ENCODE measurements at regions not wholly inside any gene's neighbourhood (a gene's known extent, or its start where the extent isn't known, plus 50 kb on each side); places are given as distances from the start of the nearest gene placed in this dataset.
"Not testable (repeated sequence)": the region's sequence is repeated elsewhere in the genome, so short reads cannot be mapped to it uniquely, and the experiment has no call there.

DNA sequence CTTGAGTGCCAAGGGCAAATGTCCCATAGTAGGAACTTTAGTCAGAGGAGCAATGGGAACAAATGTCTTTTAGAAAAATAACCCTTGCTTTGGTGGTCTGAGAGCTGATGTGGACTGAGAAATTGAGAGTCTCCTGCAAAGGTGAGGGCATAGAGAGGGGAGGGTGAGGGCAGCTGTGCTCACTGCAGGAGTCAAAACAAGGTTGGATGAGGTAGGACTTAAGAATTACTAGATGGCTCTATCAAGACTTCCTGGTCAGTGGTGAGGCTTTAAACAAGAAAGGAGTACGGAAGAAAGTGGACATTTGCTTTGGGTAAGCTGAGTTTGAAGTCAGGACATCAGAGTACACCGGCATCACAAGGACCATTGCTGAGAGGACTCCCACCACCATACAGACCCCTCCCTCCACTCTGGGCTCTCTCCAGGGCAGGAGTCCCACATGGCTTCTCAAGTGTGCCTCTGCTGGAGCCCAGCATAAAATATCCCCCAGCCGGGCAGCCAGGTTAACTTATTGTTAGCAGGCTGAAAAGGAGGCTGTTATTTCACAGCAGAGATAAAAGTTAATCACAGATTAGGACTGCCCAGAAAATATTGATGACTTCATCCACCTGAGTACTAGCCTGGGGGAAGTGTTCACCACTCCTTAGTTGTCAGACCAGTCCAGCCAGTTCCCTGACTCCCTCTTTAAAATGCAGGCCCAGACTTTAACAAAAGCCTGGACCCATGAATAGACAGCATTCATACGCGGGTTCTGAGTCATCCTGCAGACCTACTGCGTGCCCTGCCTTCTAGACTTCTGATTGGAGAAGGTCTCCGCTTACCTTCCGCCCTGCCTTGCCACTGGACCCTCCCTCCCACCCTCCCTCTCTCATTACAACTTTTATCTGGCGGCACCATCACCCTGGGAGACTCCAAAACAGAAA lies 167.2 kb downstream of the BCL2L11 start:
- H3K4ac ChIP-seq (ENCODE audit: low read depth, low read length); H2AK5ac ChIP-seq (ENCODE audit: low read length); H4K8ac ChIP-seq (ENCODE audit: low read depth, low read length); H2AFZ ChIP-seq (ENCODE audit: insufficient read depth, low read length, poor library complexity); H2BK5ac ChIP-seq (ENCODE audit: low read depth, low read length, poor library complexity); H4K91ac ChIP-seq (ENCODE audit: low read depth, low read length); H3K9ac ChIP-seq (ENCODE audit: low read length); H3K27me3 ChIP-seq (ENCODE audit: insufficient read depth, low read length); H3K4me2 ChIP-seq (ENCODE audit: low read length); H3K18ac ChIP-seq (ENCODE audit: low read length); H3K79me2 ChIP-seq (ENCODE audit: control insufficient read depth, insufficient read depth, low read length, poor library complexity); H3K4me1 ChIP-seq (ENCODE audit: control insufficient read depth in 1 of 2, insufficient read depth in 2 of 2, low read length in 2 of 2); H3K9me3 ChIP-seq (ENCODE audit: insufficient read depth, low read depth, low read length); H4K12ac ChIP-seq (ENCODE audit: low read depth, low read length); H3K36me3 ChIP-seq (ENCODE audit: control insufficient read depth in 1 of 2, insufficient read depth in 2 of 2, low read length in 2 of 2); H3K23ac ChIP-seq (ENCODE audit: low read length); H2BK12ac ChIP-seq (ENCODE audit: low read length); H3K14ac ChIP-seq (ENCODE audit: low read length); H3K4me3 ChIP-seq (ENCODE audit: low read depth, low read length): not testable (repeated sequence)
- Histone ChIP-seq H3K27ac (ENCODE audit: low read depth, low read length) (peak overlapping the region; percentile 83), H3K79me1 (ENCODE audit: low read length) (peaks cover 16% of the 10 kb centered on the region), H2BK120ac (ENCODE audit: insufficient read depth, low read length, poor library complexity) (peak overlapping the region; percentile 33)
- no CpG with 5 or more reads among the region's 9 CpGs for WGBS (ENCODE audit: extremely low coverage, insufficient coverage, insufficient read length)
- DNase-seq: peak; percentile 77 to 83

DNA sequence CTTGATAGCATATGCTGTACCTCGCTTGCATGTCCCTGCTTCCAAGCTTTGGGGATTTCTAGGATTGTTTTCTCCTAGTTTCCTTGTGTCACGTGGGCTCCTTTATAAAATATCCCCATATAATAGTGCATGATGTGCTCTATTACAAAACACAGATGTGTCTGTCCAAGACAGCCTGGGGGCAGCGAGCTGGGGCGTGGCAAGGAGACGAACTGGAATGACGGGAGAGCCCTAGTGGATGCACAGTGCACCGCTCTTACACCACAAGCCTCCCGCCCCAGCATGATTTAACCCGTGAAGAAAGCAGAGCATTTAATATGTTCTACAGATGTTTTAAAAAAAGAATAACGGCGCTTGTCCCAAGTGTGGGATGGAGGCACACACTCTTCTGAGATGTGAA lies 169.7 kb downstream of the BCL2L11 start:
- not testable (repeated sequence) for H4K91ac ChIP-seq (ENCODE audit: low read depth, low read length); H3K4me3 ChIP-seq (ENCODE audit: low read depth, low read length); H4K12ac ChIP-seq (ENCODE audit: low read depth, low read length); H2AFZ ChIP-seq (ENCODE audit: insufficient read depth, low read length, poor library complexity); H3K9ac ChIP-seq (ENCODE audit: low read length); H3K4me1 ChIP-seq (ENCODE audit: control insufficient read depth in 1 of 2, insufficient read depth in 2 of 2, low read length in 2 of 2); H3K23ac ChIP-seq (ENCODE audit: low read length); H3K36me3 ChIP-seq (ENCODE audit: control insufficient read depth in 1 of 2, insufficient read depth in 2 of 2, low read length in 2 of 2); H2BK120ac ChIP-seq (ENCODE audit: insufficient read depth, low read length, poor library complexity); H3K4me2 ChIP-seq (ENCODE audit: low read length); H3K18ac ChIP-seq (ENCODE audit: low read length); H4K8ac ChIP-seq (ENCODE audit: low read depth, low read length); H3K27me3 ChIP-seq (ENCODE audit: insufficient read depth, low read length); H3K4ac ChIP-seq (ENCODE audit: low read depth, low read length); H3K27ac ChIP-seq (ENCODE audit: low read depth, low read length); H3K9me3 ChIP-seq (ENCODE audit: insufficient read depth, low read depth, low read length); H2AK5ac ChIP-seq (ENCODE audit: low read length); H2BK5ac ChIP-seq (ENCODE audit: low read depth, low read length, poor library complexity); H3K79me2 ChIP-seq (ENCODE audit: control insufficient read depth, insufficient read depth, low read length, poor library complexity); H3K14ac ChIP-seq (ENCODE audit: low read length); H2BK12ac ChIP-seq (ENCODE audit: low read length)
- peak; percentile 72 to 76 for DNase-seq
- WGBS (ENCODE audit: extremely low coverage, insufficient coverage, insufficient read length): no CpG with 5 or more reads among the region's 11 CpGs
- H3K79me1 ChIP-seq (ENCODE audit: low read length): peaks cover 18% of the 10 kb centered on the region

DNA sequence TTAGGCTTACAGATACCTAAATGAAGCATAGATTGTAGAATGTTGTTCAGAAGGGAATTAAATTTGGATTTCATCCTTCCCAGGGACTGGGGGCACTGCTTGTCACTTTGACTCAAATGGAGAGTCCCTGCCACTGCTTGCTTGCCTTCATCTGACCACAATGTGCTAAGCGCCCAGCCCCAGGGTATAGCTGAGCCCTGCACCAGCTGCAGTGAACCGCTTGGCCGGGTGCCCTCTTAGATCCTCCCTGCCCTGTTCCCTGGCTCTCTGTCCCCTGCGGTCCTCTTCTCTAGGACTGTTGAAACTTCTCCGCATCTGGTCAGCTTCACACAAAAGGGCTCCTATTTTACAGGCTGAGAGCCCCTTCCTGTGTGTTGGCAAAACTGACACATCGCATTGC lies 170.9 kb downstream of the BCL2L11 start:
- not testable (repeated sequence) for DNase-seq; H3K27ac ChIP-seq (ENCODE audit: low read depth, low read length); H2AK5ac ChIP-seq (ENCODE audit: low read length); H3K9me3 ChIP-seq (ENCODE audit: insufficient read depth, low read depth, low read length); H3K14ac ChIP-seq (ENCODE audit: low read length); H4K12ac ChIP-seq (ENCODE audit: low read depth, low read length); H3K4me1 ChIP-seq (ENCODE audit: control insufficient read depth in 1 of 2, insufficient read depth in 2 of 2, low read length in 2 of 2); H3K27me3 ChIP-seq (ENCODE audit: insufficient read depth, low read length); H3K36me3 ChIP-seq (ENCODE audit: control insufficient read depth in 1 of 2, insufficient read depth in 2 of 2, low read length in 2 of 2); H3K9ac ChIP-seq (ENCODE audit: low read length); H3K18ac ChIP-seq (ENCODE audit: low read length); H2BK5ac ChIP-seq (ENCODE audit: low read depth, low read length, poor library complexity); H2AFZ ChIP-seq (ENCODE audit: insufficient read depth, low read length, poor library complexity); H4K8ac ChIP-seq (ENCODE audit: low read depth, low read length); H3K4ac ChIP-seq (ENCODE audit: low read depth, low read length); H3K23ac ChIP-seq (ENCODE audit: low read length); H3K4me3 ChIP-seq (ENCODE audit: low read depth, low read length); H3K4me2 ChIP-seq (ENCODE audit: low read length); H3K79me2 ChIP-seq (ENCODE audit: control insufficient read depth, insufficient read depth, low read length, poor library complexity)
- Histone ChIP-seq H3K79me1 (ENCODE audit: low read length) (peaks cover 16% of the 10 kb centered on the region), H4K91ac (ENCODE audit: low read depth, low read length) (peak overlapping the region; percentile 37), H2BK120ac (ENCODE audit: insufficient read depth, low read length, poor library complexity) (peak overlapping the region; percentile 51), H2BK12ac (ENCODE audit: low read length) (peak overlapping the region; percentile 36)
- no CpG with 5 or more reads among the region's 6 CpGs for WGBS (ENCODE audit: extremely low coverage, insufficient coverage, insufficient read length)

DNA sequence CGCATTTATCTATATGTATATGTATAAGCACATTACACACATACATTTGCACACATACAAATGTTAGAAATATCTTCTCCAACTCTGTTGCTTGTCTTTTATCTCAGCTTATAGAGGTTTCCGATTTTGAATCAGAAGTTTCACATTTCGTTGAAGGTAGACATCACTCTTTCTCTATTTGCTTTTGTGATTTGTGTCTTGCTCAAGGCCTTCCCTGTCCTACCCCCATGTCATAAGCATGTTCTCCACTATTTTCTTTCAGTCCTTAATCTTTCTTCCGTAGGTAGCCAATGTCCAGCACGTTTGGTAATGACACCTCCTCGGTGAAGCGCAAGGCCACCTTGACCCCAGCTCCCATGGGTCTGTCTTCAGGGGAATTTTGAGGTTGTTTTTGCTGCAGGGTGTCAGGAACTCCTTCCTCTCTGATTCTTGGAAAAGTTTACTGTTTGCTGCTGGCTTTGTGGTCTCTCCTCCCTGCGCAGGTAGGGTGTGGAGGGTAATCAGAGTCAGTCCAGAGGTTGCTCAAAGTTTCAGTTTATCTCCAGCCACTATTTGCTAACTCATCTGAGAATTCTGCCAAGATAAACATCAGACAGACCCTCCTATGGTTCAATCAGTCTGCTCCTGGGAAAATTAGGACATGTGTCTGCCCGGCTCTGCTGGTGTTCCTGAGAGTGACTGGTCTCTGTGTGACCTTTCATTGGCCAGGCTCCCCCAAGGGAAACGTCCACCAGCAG lies 171.7 kb downstream of the BCL2L11 start:
- H3K9ac ChIP-seq (ENCODE audit: low read length): not testable (repeated sequence)

More for the DNA sequence above, 171.7 kb downstream of the BCL2L11 start:
- H3K23ac ChIP-seq (ENCODE audit: low read length); H3K27me3 ChIP-seq (ENCODE audit: insufficient read depth, low read length); H3K9me3 ChIP-seq (ENCODE audit: insufficient read depth, low read depth, low read length); H3K4me3 ChIP-seq (ENCODE audit: low read depth, low read length); H3K18ac ChIP-seq (ENCODE audit: low read length); H2AFZ ChIP-seq (ENCODE audit: insufficient read depth, low read length, poor library complexity); H3K4me1 ChIP-seq (ENCODE audit: control insufficient read depth in 1 of 2, insufficient read depth in 2 of 2, low read length in 2 of 2); H3K79me2 ChIP-seq (ENCODE audit: control insufficient read depth, insufficient read depth, low read length, poor library complexity); H2AK5ac ChIP-seq (ENCODE audit: low read length); DNase-seq; H4K12ac ChIP-seq (ENCODE audit: low read depth, low read length); H3K14ac ChIP-seq (ENCODE audit: low read length); H4K8ac ChIP-seq (ENCODE audit: low read depth, low read length); H3K36me3 ChIP-seq (ENCODE audit: control insufficient read depth in 1 of 2, insufficient read depth in 2 of 2, low read length in 2 of 2); H3K4me2 ChIP-seq (ENCODE audit: low read length); H2BK120ac ChIP-seq (ENCODE audit: insufficient read depth, low read length, poor library complexity); H3K4ac ChIP-seq (ENCODE audit: low read depth, low read length); H2BK12ac ChIP-seq (ENCODE audit: low read length): not testable (repeated sequence)
- peaks cover 16% of the 10 kb centered on the region for H3K79me1 ChIP-seq (ENCODE audit: low read length)
- H2BK5ac ChIP-seq (ENCODE audit: low read depth, low read length, poor library complexity): peak overlapping the region; percentile 40
- H3K27ac ChIP-seq (ENCODE audit: low read depth, low read length): peak overlapping the region; percentile 83
- WGBS (ENCODE audit: extremely low coverage, insufficient coverage, insufficient read length): no CpG with 5 or more reads among the region's 10 CpGs
- peak overlapping the region; percentile 37 for H4K91ac ChIP-seq (ENCODE audit: low read depth, low read length)
